Keratinocyte (primary cell): ENCODE measurements at regions not wholly inside any gene's neighbourhood (a gene's known extent, or its start where the extent isn't known, plus 50 kb on each side); places are given as distances from the start of the nearest gene placed in this dataset.

Experiments used
- DNase-seq: peaks from one replicate; pipeline ENCODE4 v3.0.0-alpha.2; 2011; ENCODE audit warnings: low read depth, missing footprints, low spot score
- FAIRE-seq: peaks from 2 replicates; lab custom pipeline; 2011; peaks lifted over from hg19 to GRCh38; lab: Jason Lieb, UNC
- H2AFZ ChIP-seq: 2 replicates; pipeline ENCODE4 v1.6.0; 2012; ENCODE audit warnings: low read length, control low read depth, inconsistent platforms; ENCODE audit not compliant: control insufficient read depth
- H3K27ac ChIP-seq: 2 replicates; pipeline ENCODE4 v1.5.1; 2011; ENCODE audit warnings: low read length; ENCODE audit not compliant: control insufficient read depth, insufficient read depth
- H3K27me3 ChIP-seq: 3 replicates; pipeline ENCODE4 v1.6.0; 2011; ENCODE audit warnings: low read length; ENCODE audit not compliant: control insufficient read depth, insufficient read depth; ENCODE audit errors: extremely low read depth
- H3K36me3 ChIP-seq, 2 experiments: 2 replicates in 1 of 2; 3 replicates in 1 of 2; pipeline ENCODE4 v1.5.1; 2011; ENCODE audit warnings: low read length in 2 of 2, mild to moderate bottlenecking in 1 of 2; ENCODE audit not compliant: control insufficient read depth in 2 of 2, insufficient read depth in 2 of 2; ENCODE audit errors: extremely low read depth in 1 of 2
- H3K4me1 ChIP-seq: 3 replicates; pipeline ENCODE4 v1.5.1; 2011; ENCODE audit warnings: low read length; ENCODE audit not compliant: control insufficient read depth, insufficient read depth; ENCODE audit errors: extremely low read depth
- H3K4me2 ChIP-seq: 3 replicates; pipeline ENCODE4 v1.6.0; 2011; ENCODE audit warnings: low read depth, low read length; ENCODE audit not compliant: control insufficient read depth, insufficient read depth; ENCODE audit errors: extremely low read depth
- H3K4me3 ChIP-seq, 3 experiments: fragments of 200-600 bp in 1 of 3; sonication (generic) in 1 of 3; 2 replicates in 2 of 3; 3 replicates in 1 of 3; pipeline ENCODE4 v1.5.1; 2011 to 2016; ENCODE audit warnings: low read length in 3 of 3, mild to moderate bottlenecking in 3 of 3, control low read depth in 2 of 3, inconsistent platforms in 1 of 3, low read depth in 1 of 3, mixed read lengths in 1 of 3, mixed run types in 1 of 3, moderate library complexity in 1 of 3; ENCODE audit not compliant: control insufficient read depth in 2 of 3, insufficient read depth in 2 of 3; ENCODE audit errors: extremely low read depth in 1 of 3
- H3K79me2 ChIP-seq: 2 replicates; pipeline ENCODE4 v1.6.0; 2012; ENCODE audit warnings: low read length; ENCODE audit not compliant: control insufficient read depth, insufficient read depth
- H3K9ac ChIP-seq: 3 replicates; pipeline ENCODE4 v1.6.0; 2011; ENCODE audit warnings: low read length; ENCODE audit not compliant: control insufficient read depth, insufficient read depth; ENCODE audit errors: extremely low read depth
- H3K9me1 ChIP-seq: 3 replicates; pipeline ENCODE4 v1.6.0; 2011; ENCODE audit warnings: low read length; ENCODE audit not compliant: control insufficient read depth, insufficient read depth; ENCODE audit errors: extremely low read depth
- H3K9me3 ChIP-seq: 2 replicates; pipeline ENCODE4 v1.5.1; 2012; ENCODE audit warnings: low read depth, low read length; ENCODE audit not compliant: control insufficient read depth
- H4K20me1 ChIP-seq: 3 replicates; pipeline ENCODE4 v1.6.0; 2011; ENCODE audit warnings: low read length; ENCODE audit not compliant: control insufficient read depth, insufficient read depth; ENCODE audit errors: extremely low read depth
- CTCF ChIP-seq, 3 experiments: IDR thresholded peaks in 1 of 3; conservative IDR thresholded peaks in 1 of 3; optimal IDR thresholded peaks in 1 of 3; 2 replicates in 2 of 3; 3 replicates in 1 of 3; pipeline versions ENCODE3 to v1.5.1; 2011; ENCODE audit warnings: low read length in 3 of 3, mild to moderate bottlenecking in 3 of 3, moderate library complexity in 2 of 3, control low read depth in 1 of 3, inconsistent platforms in 1 of 3; ENCODE audit not compliant: insufficient read depth in 2 of 3; ENCODE audit errors: extremely low read depth in 1 of 3
- EZH2 ChIP-seq: IDR thresholded peaks from one replicate; pipeline ENCODE4 v1.6.1; 2012; ENCODE audit warnings: inconsistent platforms, mild to moderate bottlenecking, low read length, moderate library complexity
- dilution Hi-C: fragments of 300-500 bp; cut with MboI; formaldehyde crosslinking; loops from one replicate; pipeline ENCODE4 v1.7.0; 2020; ENCODE audit warnings: low sequenced_read_pairs; ENCODE audit not compliant: extremely low pct_ligation_motif_present

- no peak overlapping the region for H3K4me2 ChIP-seq
- no peaks in the 10 kb centered on the region for H3K9me1 ChIP-seq
- no peak overlapping the region for H3K9ac ChIP-seq
- no peaks in the 10 kb centered on the region for H4K20me1 ChIP-seq
- FAIRE-seq = no peak
- no peak overlapping the region for H3K27ac ChIP-seq
- dilution Hi-C loops = no loop called here
- no peaks in the 10 kb centered on the region for H3K36me3 ChIP-seq
- no peaks in the 10 kb centered on the region for H3K79me2 ChIP-seq
- H2AFZ ChIP-seq = no peak overlapping the region
- DNase-seq = no peak
- H3K27me3 ChIP-seq = no peaks in the 10 kb centered on the region
- TF ChIP-seq EZH2 = no peak
- TF ChIP-seq CTCF (optimal IDR thresholded peaks at IDR 0.05 in 1 of 3, IDR thresholded peaks at IDR 0.05 in 1 of 3, conservative IDR thresholded peaks at IDR 0.05 in 1 of 3; ENCODE audit: extremely low read depth in 1 of 3, insufficient read depth in 2 of 3, low read length in 3 of 3) = no peak
- no peak overlapping the region for H3K4me3 ChIP-seq
- no peaks in the 10 kb centered on the region for H3K9me3 ChIP-seq
- peaks cover 9% of the 10 kb centered on the region for H3K4me1 ChIP-seq
These were observed 93.9 kb upstream of the GATB start for GRCh38 chr4:151854731-151855130.

- no peak for DNase-seq
These were observed 92.2 kb upstream of the GATB start for GRCh38 chr4:151853034-151853433.

More at GRCh38 chr4:151853034-151853433, 92.2 kb upstream of the GATB start:
- H2AFZ ChIP-seq = no peak overlapping the region
- no peak for FAIRE-seq
- H3K4me3 ChIP-seq = no peak overlapping the region
- H3K79me2 ChIP-seq = no peaks in the 10 kb centered on the region
- H3K27me3 ChIP-seq = no peaks in the 10 kb centered on the region
- no peak overlapping the region for H3K4me2 ChIP-seq
- peaks cover 9% of the 10 kb centered on the region for H3K4me1 ChIP-seq
- no peaks in the 10 kb centered on the region for H3K9me3 ChIP-seq
- no peak for TF ChIP-seq CTCF (optimal IDR thresholded peaks at IDR 0.05 in 1 of 3, IDR thresholded peaks at IDR 0.05 in 1 of 3, conservative IDR thresholded peaks at IDR 0.05 in 1 of 3; ENCODE audit: extremely low read depth in 1 of 3, insufficient read depth in 2 of 3, low read length in 3 of 3)
- TF ChIP-seq EZH2 = no peak
- H3K9me1 ChIP-seq = no peaks in the 10 kb centered on the region
- H3K36me3 ChIP-seq = no peaks in the 10 kb centered on the region
- H4K20me1 ChIP-seq = no peaks in the 10 kb centered on the region
- no peak overlapping the region for H3K9ac ChIP-seq
- H3K27ac ChIP-seq = no peak overlapping the region
- dilution Hi-C loops = no loop called here
